Thyroid gland (tissue), 4 donors: ENCODE measurements at regions not wholly inside any gene's neighbourhood (a gene's known extent, or its start where the extent isn't known, plus 50 kb on each side); places are given as distances from the start of the nearest gene placed in this dataset.

ENCODE experiments used
- POLR2A ChIP-seq, 2 donors: fragments of 450-650 bp; IDR thresholded peaks; one replicate each; pipeline ENCODE4 v1.6.1; 2017; ENCODE audit warnings: antibody characterized with exemption in 2 of 2, mild to moderate bottlenecking in 2 of 2, moderate library complexity in 1 of 2
- TF ChIP-seq, protein P1 (sequence below), 6 experiments: fragments of 200-600 bp in 3 of 6; fragments of 450-650 bp in 3 of 6; sonication (generic) in 3 of 6; IDR thresholded peaks; one replicate each; pipeline ENCODE4 v1.5.1; 2016 to 2019; ENCODE audit warnings: antibody characterized with exemption in 6 of 6, mild to moderate bottlenecking in 2 of 6, inconsistent platforms in 1 of 6, moderate library complexity in 1 of 6

DNA sequence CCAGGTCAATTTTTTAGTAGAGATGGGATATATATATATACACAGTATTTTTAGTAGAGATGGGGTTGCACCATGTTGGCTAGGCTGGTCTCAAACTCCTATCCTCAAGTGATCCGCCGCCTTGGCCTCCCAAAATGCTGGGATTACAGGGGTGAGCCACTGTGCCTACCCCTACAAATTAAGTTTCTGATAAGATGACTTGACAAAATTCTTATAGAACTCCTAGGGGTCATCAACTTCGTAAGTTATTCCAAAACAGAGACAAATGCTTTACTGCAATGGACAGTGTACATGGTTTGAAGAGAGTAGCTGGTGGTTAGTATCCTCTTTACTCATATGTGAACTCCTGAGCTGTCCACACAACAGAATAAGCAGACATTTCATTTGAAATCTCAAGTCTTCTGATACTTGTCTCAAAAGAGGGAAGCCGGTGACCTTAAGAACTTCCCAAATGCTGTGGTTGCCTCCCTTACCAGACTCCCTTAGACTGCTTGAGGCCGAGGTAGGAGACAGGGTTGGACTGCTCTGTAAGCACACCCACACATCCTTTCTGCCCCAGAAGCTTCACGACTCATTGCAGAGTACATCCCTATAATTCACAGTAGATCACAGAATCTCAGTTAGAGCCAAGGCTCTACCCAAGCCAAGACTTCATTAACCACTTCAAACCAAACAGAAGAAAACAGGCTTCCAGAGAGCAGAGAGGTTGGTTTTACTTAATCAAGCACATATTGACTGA, 244.1 kb upstream of the IRF2BP2 start:
- TF ChIP-seq, protein P1, sequence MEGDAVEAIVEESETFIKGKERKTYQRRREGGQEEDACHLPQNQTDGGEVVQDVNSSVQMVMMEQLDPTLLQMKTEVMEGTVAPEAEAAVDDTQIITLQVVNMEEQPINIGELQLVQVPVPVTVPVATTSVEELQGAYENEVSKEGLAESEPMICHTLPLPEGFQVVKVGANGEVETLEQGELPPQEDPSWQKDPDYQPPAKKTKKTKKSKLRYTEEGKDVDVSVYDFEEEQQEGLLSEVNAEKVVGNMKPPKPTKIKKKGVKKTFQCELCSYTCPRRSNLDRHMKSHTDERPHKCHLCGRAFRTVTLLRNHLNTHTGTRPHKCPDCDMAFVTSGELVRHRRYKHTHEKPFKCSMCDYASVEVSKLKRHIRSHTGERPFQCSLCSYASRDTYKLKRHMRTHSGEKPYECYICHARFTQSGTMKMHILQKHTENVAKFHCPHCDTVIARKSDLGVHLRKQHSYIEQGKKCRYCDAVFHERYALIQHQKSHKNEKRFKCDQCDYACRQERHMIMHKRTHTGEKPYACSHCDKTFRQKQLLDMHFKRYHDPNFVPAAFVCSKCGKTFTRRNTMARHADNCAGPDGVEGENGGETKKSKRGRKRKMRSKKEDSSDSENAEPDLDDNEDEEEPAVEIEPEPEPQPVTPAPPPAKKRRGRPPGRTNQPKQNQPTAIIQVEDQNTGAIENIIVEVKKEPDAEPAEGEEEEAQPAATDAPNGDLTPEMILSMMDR (IDR thresholded peaks at IDR 0.05): no peak
- no peak for TF ChIP-seq POLR2A (IDR thresholded peaks at IDR 0.05)
